ENCODE measurements at regions not wholly inside any gene's neighbourhood (a gene's known extent, or its start where the extent isn't known, plus 50 kb on each side); places are given as distances from the start of the nearest gene placed in this dataset.

- no peak for DNase-seq (ENCODE audit: low read depth in 2 of 2)
Measured at GRCh38 chr6:145309842-145310535, 425.3 kb downstream of the EPM2A start.

- no peak for DNase-seq (ENCODE audit: low read depth in 2 of 2)
Measured at GRCh38 chr6:145312481-145312880, 422.8 kb downstream of the EPM2A start.

GRCh38 chr6:145313041-145313855, 422.1 kb downstream of the EPM2A start:
- no peak for DNase-seq (ENCODE audit: low read depth in 2 of 2)

GRCh38 chr6:145315982-145316600, 419.2 kb downstream of the EPM2A start:
- no peak for DNase-seq (ENCODE audit: low read depth in 2 of 2)

GRCh38 chr6:145318952-145319351, 416.4 kb downstream of the EPM2A start:
- no peak for DNase-seq (ENCODE audit: low read depth in 2 of 2)

- DNase-seq (ENCODE audit: low read depth in 2 of 2), result no peak
Measured at GRCh38 chr6:145319605-145320004, 415.7 kb downstream of the EPM2A start.

- DNase-seq (ENCODE audit: low read depth in 2 of 2), result no peak
Measured at GRCh38 chr6:145323646-145324045, 411.7 kb downstream of the EPM2A start.

- no peak for DNase-seq (ENCODE audit: low read depth in 2 of 2)
Measured at GRCh38 chr6:145327586-145327985, 407.7 kb downstream of the EPM2A start.

- no peak for DNase-seq (ENCODE audit: low read depth in 2 of 2)
Measured at GRCh38 chr6:145329257-145329656, 406.1 kb downstream of the EPM2A start.

GRCh38 chr6:145331066-145331465, 404.3 kb downstream of the EPM2A start:
- no peak for DNase-seq (ENCODE audit: low read depth in 2 of 2)

- no peak for DNase-seq (ENCODE audit: low read depth in 2 of 2)
Measured at GRCh38 chr6:145332011-145332410, 403.3 kb downstream of the EPM2A start.

GRCh38 chr6:145336119-145336518, 399.2 kb downstream of the EPM2A start:
- no peak for DNase-seq (ENCODE audit: low read depth in 2 of 2)

- DNase-seq (ENCODE audit: low read depth in 2 of 2), result no peak
Measured at GRCh38 chr6:145339089-145339488, 396.2 kb downstream of the EPM2A start.

- DNase-seq (ENCODE audit: low read depth in 2 of 2), result no peak
Measured at GRCh38 chr6:145340256-145340655, 395.1 kb downstream of the EPM2A start.

- no peak for DNase-seq (ENCODE audit: low read depth in 2 of 2)
Measured at GRCh38 chr6:145345094-145345493, 390.2 kb downstream of the EPM2A start.

- no peak for DNase-seq (ENCODE audit: low read depth in 2 of 2)
Measured at GRCh38 chr6:145347216-145347615, 388.1 kb downstream of the EPM2A start.

GRCh38 chr6:145349950-145350510, 385.3 kb downstream of the EPM2A start:
- DNase-seq (ENCODE audit: low read depth in 2 of 2), result no peak

- no peak for DNase-seq (ENCODE audit: low read depth in 2 of 2)
Measured at GRCh38 chr6:145350928-145351327, 384.4 kb downstream of the EPM2A start.

- DNase-seq (ENCODE audit: low read depth in 2 of 2), result no peak
Measured at GRCh38 chr6:145352382-145353080, 382.8 kb downstream of the EPM2A start.

GRCh38 chr6:145360865-145361264, 374.5 kb downstream of the EPM2A start:
- no peak for DNase-seq (ENCODE audit: low read depth in 2 of 2)

GRCh38 chr6:145367149-145367548, 368.2 kb downstream of the EPM2A start:
- no peak for DNase-seq (ENCODE audit: low read depth in 2 of 2)

- DNase-seq (ENCODE audit: low read depth in 2 of 2), result no peak
Measured at GRCh38 chr6:145368075-145368474, 367.2 kb downstream of the EPM2A start.

Measured in stimulated activated CD4-positive, alpha-beta T cell treated with anti-CD3 and anti-CD28 coated beads, Interleukin-1b, Interleukin-23, amount 100 ng/mL, for 1 hour (primary cell).